HT1080 (cell line): ENCODE measurements at regions not wholly inside any gene's neighbourhood (a gene's known extent, or its start where the extent isn't known, plus 50 kb on each side); places are given as distances from the start of the nearest gene placed in this dataset.
"Not testable (repeated sequence)": the region's sequence is repeated elsewhere in the genome, so short reads cannot be mapped to it uniquely, and the experiment has no call there.

Source experiments
- DNase-seq: peaks from one replicate; pipeline ENCODE4 v3.0.0-alpha.2; 2015; ENCODE audit warnings: low read depth

DNA sequence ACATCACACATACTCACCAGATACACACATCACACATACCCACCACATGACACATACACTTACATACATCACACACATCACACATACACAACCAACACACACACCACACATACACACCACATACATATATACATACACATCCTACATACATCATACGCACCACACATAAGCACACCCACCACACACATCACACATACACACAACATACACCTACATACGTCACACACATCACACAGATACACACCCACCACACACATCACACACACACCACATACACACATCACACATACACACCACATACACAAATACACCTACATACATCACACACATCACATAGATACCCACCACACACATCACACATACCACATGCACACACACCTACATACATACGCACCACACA is 158.4 kb downstream of the NDUFA10 start:
- DNase-seq, result no peak

DNA sequence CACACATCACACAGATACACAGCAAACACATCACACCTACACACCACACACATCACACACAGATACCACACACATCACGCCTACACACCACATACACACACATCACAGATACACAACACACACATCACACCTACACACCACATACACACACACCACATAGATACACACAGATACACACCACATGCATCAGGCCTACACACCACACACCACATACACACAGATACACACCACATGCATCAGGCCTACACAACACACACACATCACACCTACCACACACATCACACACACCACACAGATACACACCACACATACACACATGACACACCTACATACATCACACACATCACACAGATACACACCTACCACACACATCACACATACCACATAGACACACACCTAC is 158.8 kb downstream of the NDUFA10 start:
- no peak for DNase-seq

DNA sequence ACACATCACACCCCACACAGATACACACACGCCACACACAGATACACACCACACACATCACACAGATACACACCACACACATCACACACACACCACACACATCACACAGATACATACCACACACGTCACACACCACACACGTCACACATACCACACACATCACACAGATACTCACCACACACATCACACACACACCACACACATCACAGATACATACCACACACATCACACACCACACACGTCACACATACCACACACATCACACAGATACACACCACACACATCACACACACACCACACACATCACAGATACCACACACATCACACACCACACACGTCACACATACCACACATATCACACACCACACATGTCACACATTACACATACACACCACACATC is 159.3 kb downstream of the NDUFA10 start:
- not testable (repeated sequence) for DNase-seq

DNA sequence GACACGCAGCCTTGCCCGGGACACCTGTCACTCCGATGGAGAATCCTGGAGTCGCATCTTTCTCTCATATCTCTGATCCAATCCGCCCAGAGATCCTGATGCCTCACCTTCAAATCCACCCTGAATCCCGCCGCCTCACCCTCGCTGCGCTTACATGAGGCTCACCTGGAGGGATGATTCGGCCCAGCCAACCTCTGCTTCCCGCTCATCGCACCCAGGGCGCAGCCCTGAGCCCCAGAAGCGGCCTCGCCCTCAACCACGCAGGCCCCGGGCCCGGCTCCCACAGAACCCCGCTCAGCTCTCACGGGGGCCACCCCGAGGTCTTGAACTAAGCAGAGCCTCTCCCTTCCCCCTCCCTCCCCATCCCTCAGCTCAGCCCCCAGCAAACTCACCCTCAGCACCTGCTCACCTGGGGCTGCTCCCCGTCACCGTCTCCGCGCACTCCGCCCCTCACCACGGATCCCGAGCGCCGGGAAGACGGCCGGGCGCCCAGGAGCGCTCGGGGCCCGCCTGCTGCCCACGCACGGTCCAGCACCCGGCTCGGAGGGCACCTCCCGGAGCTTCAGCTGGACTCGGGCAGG is 160.0 kb downstream of the NDUFA10 start:
- no peak for DNase-seq

DNA sequence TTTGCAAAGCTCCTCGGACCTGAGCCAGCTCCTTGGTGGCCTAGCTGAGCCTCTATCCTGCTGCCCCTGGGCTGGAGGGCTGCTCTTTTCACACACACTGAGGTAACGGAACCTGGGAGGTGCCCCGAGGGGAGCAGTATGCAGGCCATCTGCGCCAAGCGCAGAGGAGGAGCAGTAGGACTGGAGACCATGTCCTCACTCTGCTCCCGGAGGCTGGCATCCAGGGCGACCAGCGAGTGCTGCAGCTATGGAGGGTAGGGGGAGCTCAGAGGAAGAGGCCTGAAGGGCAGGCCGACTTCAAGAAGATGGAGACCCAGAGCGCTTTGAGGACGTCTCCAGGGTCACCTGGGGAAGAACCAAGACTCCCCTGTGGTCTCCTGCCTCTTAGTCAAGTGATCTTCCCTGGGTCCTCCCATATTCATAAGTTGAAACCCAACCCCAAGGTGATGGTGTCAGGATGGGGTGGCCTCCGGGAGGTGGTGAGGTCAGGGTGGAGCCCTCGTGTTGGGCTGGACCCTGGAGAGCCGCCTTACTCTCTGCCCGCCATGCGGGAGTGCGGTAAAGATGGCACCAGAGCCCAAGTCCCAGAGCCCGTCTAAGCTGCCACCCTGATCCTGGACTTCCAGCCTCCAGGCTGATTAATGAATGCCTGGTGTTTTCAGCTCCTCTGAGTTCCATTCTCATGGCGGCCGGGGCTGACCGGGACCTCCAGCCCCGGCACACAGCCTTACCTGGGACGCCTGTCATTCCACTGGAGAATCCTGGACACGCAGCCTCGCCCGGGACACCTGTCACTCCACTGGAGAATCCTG is 160.7 kb downstream of the NDUFA10 start:
- DNase-seq, result no peak

DNA sequence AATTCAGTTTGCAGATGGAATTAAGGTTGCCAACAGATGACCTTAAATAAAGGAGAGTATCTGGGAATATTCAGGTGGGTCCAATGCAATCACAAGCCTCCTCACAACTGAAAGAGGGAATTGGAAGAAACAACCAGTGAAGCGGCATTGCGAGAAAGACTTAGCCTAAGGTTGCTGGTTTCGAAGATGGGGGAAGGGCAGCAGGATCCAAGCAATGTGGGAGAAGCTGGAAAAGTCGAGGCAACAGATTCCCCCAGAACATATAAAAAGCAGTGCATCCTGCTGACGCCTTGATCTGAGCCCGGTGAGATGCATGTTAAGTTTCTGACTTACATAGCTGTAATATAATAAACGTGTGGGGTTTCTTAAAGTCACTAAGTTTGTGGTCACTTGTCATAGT is 162.5 kb downstream of the NDUFA10 start:
- no peak for DNase-seq

DNA sequence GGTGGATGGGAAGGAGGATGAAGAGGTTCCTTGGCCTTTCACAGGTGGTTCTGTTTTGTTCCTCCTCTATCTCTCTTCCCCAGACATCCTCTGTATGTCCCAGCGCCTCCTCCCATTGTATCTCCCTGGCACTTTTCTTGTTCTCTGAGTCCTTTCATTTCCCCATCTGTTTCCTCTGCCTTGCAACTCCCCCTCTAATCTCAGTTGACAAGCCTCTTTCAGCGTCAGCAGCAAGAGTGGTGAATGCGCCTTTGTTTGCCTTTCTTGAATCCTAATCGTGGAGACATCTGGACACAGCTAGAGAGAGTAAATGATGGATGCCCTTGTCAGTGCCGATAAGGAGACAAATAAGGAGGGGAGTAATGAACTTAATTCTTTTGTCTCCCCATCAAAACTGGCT is 167.0 kb downstream of the NDUFA10 start:
- no peak for DNase-seq

DNA sequence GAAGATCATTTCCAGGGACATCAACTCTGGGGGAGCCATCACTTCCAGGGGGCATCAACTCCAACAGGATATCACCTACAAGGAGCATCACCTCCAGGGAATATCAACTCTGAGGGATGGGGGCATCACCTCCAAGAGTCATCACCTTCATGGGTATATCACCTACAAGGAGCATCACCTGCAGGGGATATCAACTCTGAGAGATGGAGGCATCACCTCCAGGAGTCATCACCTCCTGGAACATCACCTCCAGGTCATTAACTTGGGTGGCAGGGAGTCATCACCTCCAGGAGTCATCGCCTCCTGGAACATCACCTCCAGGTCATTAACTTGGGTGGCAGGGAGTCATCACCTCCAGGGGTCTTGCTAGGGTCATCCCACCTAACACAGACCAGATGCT is 167.6 kb downstream of the NDUFA10 start:
- no peak for DNase-seq

DNA sequence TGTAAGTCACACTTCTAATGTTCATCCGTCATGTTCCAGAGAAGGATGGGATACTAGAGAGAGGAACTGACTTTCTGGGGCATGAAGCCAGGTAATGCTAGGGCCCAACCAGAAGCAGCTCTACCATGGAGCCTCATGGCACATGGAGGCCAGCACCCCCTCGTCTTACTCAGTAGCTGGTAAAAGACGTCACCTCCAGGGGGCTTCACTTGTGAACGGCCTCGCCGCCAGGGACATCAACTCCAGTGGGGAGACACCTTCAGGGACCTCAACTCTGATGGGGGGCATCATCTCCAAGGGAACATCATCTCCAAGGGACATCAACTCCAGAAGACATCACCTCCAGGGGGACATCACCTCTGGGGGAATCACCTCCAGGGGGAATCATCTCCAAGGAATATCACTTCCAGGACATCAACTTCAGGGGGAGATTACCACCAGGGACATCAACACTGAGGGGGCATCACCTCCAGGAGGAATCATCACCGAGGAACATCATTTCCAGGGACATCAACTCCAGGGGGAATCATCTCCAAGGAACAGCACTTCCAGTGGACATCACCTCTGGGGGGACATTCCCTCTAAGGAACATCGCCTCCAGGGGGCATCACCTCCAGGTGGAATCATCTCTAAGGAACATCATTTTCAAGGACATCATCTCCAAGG is 168.4 kb downstream of the NDUFA10 start:
- DNase-seq, result no peak

DNA sequence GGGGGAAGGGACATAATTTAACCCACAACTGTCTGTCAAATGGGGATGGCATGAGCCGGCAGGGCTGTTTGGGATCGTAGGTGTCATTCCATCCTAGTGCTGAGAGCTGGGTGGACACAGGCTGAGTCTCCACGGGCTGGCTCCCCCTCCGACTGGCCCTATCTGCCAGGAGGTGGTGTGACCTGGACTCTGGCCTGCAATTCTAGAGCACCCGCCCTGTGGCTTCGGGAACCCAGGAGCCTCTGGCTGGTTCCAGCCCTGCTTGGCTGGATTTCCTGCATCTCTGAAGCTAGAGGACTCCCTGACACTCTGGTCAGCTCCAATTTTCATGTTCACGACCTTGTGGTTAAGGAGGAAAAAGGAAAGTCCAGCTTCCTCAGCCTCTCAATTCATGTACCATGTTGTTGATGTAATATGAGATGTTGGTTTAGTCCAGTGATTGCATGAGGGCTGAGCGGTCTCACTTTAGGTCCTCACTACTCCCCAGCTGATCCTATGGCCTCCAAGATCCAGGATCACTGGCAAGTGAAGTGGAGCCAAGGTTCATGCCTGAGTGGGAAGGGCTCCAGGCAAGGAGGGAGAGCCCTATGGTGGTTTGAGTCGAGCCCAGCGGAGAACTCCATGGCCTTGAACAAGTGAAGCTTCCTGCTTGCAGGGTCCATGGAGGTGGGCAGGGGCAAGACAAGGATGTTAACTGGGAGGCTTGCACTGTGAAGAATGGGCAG is 169.1 kb downstream of the NDUFA10 start:
- DNase-seq, result no peak

DNA sequence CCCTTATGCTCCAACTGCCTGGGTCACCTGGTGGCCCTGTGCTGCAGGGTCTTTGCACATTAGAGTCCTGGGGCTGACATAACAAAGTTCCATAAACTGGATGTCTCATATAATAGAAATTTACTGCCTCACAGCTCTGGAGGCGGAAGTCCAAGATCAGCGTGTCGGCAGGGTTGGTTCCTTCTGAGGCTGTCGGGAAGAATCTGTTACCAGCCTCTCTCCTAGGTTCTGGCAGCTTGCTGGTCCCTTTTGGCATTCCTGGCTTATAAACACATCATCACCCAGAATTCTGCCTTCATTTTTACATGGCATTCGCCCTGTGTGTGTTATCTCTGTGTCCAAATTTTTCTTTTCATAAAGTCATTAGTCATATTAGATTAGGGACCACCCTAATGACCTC is 170.5 kb downstream of the NDUFA10 start:
- DNase-seq, result no peak

DNA sequence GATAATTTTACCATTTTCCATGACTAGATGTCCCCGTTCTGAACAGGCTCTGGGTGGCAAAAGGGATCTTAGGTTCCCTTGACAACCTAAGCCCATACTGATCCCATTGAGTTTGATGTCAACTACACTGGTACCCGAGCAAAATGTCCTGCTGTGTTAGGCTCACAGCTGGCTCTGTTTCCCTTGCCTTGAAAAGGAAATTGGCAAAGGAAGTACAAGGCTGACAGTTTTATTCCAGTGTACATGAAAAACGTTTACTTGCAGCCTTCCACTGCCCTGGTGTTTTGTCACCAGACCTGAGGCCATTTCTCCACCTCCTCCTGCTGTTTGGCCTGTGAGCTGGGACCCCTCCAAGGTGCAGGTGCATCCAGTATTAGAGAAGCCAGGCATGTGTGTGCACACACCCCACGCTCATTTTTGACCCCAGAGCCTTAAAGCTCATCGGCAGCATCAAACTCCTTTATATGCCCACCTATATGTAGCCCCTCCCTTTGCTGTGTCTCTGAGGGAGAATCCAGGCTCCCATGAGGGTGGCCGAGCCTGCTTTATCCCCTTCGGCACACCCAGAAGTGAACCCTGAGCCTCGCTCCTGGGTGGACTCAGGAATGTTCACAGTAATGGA is 171.3 kb downstream of the NDUFA10 start:
- DNase-seq, result no peak

DNA sequence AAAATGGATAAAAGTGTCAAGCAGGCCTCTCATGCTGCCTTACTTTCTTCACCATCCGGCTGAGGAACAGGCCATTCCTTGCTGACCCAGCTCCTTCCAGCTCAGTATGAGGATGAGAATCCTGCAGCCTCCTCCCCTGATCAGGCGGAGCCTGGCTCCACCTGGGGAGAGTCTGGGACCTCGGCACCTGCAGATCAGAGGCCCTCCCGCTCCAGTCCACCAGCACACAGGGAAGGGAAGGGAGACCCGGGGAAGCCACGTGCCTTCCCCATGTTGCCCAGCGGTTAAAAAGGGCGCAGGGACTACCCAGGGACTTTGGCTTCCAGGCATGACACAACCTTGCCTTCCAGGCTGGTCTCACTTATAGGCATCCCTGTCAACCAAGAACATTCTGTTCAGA is 172.0 kb downstream of the NDUFA10 start:
- DNase-seq, result no peak

DNA sequence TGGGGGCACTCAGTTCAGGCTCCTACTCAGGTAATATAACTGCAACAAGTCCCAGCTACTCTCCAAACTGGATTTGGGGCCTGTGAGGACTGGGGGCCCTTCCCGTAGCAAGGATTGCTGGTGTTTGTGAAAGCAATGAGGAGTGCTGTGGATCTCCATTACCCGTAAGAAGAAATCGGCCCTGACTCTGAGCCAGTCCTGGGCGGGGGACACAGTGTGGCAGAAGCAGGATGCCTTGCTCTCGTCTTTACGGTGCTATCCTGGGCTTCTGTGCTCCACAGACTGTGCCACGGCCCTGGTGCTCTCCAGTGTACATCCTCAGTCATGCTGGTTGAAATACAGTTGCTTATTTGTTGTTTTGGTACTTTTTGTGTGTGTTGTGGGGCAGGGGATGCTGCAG is 172.9 kb downstream of the NDUFA10 start:
- no peak for DNase-seq

DNA sequence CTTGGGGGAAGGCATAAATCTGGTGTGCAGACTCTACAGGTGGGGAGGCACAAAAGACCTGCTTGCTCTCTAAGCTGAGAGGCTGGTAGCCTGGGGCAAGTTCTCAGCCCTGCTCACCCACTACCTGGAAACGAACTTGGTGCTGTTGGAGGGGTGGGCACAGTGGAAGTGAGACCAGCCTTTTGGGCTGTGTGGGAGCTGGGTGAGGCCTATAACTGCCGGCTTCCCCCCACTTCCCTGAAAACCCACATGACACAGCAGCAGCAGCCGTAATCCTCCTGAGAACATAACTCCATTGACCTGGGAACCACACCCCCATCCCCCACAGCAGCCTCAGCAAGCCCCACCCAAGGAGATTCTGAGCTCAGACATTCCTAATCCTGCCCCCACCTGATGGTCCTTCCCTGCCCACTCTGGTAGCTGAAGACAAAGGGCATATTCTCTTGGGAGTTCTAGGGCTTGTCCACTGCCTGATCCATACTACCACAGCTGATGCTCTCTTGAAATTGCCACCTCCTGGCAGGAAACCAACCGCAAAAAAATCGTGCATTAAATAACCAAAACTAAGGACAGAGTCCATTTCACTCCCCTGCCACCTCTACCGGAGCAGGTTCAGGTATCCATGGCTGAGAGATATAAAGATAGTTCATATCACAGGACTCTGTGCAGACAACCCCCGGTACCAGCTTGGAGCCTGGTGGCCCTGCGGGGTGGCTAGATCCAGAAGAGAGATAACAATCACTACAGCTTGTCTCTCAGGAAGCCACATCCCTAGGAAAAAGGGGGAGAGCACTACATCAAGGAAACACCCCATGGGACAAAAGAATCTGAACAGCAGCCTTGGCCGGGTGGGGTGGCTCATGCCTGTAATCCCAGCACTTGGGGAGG is 178.1 kb downstream of the NDUFA10 start:
- no peak for DNase-seq

DNA sequence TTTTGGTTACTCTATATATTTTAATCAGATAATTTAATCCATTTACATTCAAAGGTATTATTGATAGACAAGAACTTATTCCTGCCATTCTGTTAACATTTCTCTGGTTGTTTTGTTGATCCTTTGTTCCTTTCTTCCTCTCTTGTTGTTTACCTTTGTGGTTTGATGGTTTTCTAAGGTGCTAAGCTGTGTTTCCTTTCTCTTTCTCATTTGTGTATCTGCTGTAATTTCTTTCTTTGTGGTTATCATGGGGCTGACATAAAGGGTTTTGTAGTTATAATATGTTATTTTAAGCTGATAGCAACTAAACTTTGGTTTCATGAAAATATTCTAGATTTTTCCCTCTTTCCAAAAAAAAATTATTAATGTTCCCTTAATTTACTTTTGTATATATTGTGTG is 179.2 kb downstream of the NDUFA10 start:
- no peak for DNase-seq

DNA sequence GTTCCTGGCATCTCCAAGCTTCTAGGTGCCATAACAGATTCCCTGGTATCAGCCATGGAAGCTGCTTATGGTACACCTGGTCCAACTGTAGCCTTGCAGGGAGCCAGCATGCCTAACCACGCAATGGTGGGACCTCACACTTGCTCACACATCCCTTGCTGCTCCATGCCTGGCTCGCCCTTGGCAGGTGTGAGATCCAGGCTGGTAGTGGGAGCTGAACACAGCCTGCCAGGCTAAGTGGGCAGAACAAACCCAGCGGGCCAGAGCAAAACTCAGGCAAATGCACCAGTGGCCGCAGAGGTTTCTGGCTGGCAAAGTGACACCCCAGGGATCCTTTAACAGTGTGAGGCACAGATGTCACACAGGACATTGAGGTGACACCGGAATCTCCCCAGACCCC is 185.8 kb downstream of the NDUFA10 start:
- DNase-seq, result no peak

DNA sequence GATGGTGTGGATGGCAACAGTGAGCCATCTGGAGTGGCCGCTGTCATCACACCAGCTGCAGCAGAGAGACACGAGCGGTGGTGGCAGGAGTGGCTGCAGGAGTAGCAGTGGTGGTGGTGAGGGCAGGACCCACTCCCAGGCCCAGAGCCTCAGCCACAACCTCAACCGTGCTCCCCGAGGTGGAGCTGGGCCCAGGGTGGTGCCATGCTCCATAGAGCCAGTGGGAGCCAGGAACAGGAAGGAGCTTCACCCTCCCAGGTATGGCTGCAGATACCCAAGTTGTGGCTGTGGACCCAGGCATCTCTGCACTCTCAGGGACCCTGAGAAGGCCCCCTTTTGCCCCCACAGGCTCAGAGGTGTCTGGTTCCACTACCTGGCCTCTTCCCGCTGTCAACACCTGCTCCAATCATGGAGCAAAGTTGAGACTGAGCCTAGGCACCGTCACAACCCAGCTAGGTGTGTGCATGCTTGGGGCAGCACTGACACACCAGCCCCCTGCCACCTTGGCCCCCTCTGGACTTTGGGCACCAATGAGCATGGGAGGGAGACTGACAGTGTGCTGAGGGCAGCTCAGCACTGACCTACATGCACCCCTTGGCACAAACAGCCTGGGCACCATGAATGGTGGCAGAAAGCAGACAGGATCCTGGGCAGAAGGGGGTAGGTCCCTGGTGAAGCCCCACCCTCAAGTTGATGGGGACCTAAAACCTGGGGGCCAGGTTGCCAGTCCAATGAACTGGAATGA is 188.9 kb downstream of the NDUFA10 start:
- no peak for DNase-seq

DNA sequence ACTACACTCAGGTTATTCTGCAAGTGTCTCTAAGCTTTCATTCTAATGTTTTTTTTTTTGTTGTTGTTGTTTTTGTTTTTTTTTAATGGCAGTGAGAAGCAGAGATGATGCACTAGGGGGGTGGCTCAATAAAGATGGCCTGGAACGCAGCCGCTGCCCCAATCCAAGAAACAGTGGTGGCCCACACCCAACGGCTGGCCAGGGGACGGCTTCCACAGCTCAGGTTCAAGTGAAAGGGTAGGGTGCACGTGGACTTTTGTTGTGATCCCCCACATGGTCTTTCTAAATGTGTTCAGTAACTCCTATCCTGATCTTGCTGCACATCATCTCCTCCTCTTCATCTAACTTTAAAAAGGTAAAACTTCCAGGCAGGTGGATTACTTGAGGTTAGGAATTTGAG is 190.1 kb downstream of the NDUFA10 start:
- DNase-seq, result no peak

DNA sequence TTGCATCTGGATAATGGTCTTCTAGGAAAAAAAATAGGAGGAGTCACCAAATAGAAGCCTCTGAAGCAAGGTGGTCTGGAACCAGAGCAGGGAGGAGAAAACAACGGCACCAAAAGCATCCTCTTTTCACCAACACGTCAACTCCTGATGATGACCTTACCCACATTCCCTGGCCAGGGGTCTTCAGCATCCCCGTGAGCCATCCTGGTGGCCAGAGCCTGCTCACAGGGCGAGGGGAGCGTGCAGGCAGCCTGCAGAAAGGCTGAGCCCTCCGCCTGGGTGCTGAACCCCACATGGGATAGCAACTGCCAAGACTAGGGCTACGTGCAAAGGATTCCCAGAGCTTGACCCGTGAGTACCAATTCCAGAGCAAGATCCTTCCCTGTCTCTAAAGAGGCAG is 191.0 kb downstream of the NDUFA10 start:
- no peak for DNase-seq
